RWPE2 (cell line): ENCODE measurements at regions not wholly inside any gene's neighbourhood (a gene's known extent, or its start where the extent isn't known, plus 50 kb on each side); places are given as distances from the start of the nearest gene placed in this dataset.
"Not testable (repeated sequence)": the region's sequence is repeated elsewhere in the genome, so short reads cannot be mapped to it uniquely, and the experiment has no call there.

Source experiments
- ATAC-seq: fragments of 200-7000 bp; cut with Tn5 transposase; 3 replicates; pipeline ENCODE4 v1.9.1; 2021; ENCODE audit warnings: low read depth
- DNase-seq: peaks from one replicate; pipeline ENCODE4 v3.0.0-alpha.2; 2020; ENCODE audit warnings: low spot score
- H3K27ac ChIP-seq: fragments of 450-650 bp; 2 replicates; pipeline ENCODE4 v1.5.1; 2017; ENCODE audit warnings: mild to moderate bottlenecking; ENCODE audit not compliant: poor library complexity, severe bottlenecking
- H3K27me3 ChIP-seq: fragments of 250-450 bp; sonication (Bioruptor Pico); 2 replicates; pipeline ENCODE4 v1.5.1; 2021; ENCODE audit warnings: mild to moderate bottlenecking, moderate library complexity; ENCODE audit not compliant: insufficient read depth, poor library complexity, severe bottlenecking
- H3K36me3 ChIP-seq: fragments of 250-450 bp; sonication (Bioruptor Pico); 2 replicates; pipeline ENCODE4 v1.5.1; 2020; ENCODE audit warnings: low read depth, mild to moderate bottlenecking, moderate library complexity
- H3K4me1 ChIP-seq: fragments of 250-450 bp; sonication (Bioruptor Pico); 2 replicates; pipeline ENCODE4 v1.5.1; 2021; ENCODE audit warnings: mild to moderate bottlenecking, moderate library complexity; ENCODE audit not compliant: insufficient read depth, poor library complexity, severe bottlenecking
- H3K4me3 ChIP-seq: fragments of 250-450 bp; sonication (Bioruptor Pico); 2 replicates; pipeline ENCODE4 v1.5.1; 2021; ENCODE audit warnings: mild to moderate bottlenecking, moderate library complexity; ENCODE audit not compliant: severe bottlenecking
- H3K9me3 ChIP-seq: fragments of 250-450 bp; sonication (Bioruptor Pico); 2 replicates; pipeline ENCODE4 v1.5.1; 2021; ENCODE audit warnings: mild to moderate bottlenecking, moderate library complexity; ENCODE audit not compliant: severe bottlenecking
- TF ChIP-seq, protein P1 (sequence below): fragments of 450-650 bp; IDR thresholded peaks from one replicate; pipeline ENCODE4 v1.5.1; 2017; ENCODE audit warnings: mild to moderate bottlenecking, moderate library complexity; ENCODE audit not compliant: poor library complexity, severe bottlenecking

- Histone ChIP-seq H3K9me3 (no peaks in the 10 kb centered on the region), H3K36me3 (no peaks in the 10 kb centered on the region), H3K27me3 (no peaks in the 10 kb centered on the region), H3K4me1 (no peaks in the 10 kb centered on the region), H3K27ac (no peak overlapping the region), H3K4me3 (no peak overlapping the region)
- DNase-seq, result no peak
- TF ChIP-seq, protein P1, sequence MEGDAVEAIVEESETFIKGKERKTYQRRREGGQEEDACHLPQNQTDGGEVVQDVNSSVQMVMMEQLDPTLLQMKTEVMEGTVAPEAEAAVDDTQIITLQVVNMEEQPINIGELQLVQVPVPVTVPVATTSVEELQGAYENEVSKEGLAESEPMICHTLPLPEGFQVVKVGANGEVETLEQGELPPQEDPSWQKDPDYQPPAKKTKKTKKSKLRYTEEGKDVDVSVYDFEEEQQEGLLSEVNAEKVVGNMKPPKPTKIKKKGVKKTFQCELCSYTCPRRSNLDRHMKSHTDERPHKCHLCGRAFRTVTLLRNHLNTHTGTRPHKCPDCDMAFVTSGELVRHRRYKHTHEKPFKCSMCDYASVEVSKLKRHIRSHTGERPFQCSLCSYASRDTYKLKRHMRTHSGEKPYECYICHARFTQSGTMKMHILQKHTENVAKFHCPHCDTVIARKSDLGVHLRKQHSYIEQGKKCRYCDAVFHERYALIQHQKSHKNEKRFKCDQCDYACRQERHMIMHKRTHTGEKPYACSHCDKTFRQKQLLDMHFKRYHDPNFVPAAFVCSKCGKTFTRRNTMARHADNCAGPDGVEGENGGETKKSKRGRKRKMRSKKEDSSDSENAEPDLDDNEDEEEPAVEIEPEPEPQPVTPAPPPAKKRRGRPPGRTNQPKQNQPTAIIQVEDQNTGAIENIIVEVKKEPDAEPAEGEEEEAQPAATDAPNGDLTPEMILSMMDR, result no peak
- ATAC-seq, result no peak
Observed at GRCh38 chr4:15198070-15198727, 195.9 kb downstream of the CPEB2 start.

GRCh38 chr4:15201782-15202181 lies 199.5 kb downstream of the CPEB2 start:
- DNase-seq (no peak), ATAC-seq (no peak)
- TF ChIP-seq, protein P1, result no peak
- no peaks in the 10 kb centered on the region for H3K36me3 ChIP-seq
- H3K27me3 ChIP-seq, result no peaks in the 10 kb centered on the region
- no peaks in the 10 kb centered on the region for H3K4me1 ChIP-seq
- H3K27ac ChIP-seq, result no peak overlapping the region
- H3K9me3 ChIP-seq, result no peaks in the 10 kb centered on the region
- no peak overlapping the region for H3K4me3 ChIP-seq

DNA sequence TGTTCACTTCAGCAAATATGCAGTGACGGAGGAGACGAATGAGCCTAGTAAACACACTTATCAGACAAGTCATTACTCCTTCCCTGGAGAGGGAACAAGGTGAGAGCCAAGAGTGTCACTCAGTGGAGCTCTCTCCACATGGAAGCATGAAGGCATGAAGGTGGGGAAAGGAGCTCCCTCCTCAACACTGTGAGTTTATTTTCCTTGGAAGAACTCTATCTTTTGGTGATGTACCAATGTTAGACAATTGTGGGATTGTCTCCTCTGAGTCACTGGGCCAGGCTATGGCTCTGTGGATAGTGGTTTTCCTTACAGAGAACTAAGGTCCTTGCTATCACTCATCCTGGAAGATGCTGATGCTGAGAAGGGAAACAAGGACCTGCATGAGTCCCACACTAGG lies 200.2 kb downstream of the CPEB2 start:
- no peak for DNase-seq
- no peak for ATAC-seq
- no peak overlapping the region for H3K27ac ChIP-seq
- no peak overlapping the region for H3K4me3 ChIP-seq
- TF ChIP-seq, protein P1, result no peak
- H3K4me1 ChIP-seq, result no peaks in the 10 kb centered on the region
- H3K27me3 ChIP-seq, result no peaks in the 10 kb centered on the region
- H3K9me3 ChIP-seq, result no peaks in the 10 kb centered on the region
- H3K36me3 ChIP-seq, result no peaks in the 10 kb centered on the region

GRCh38 chr4:15206526-15206925 lies 204.2 kb downstream of the CPEB2 start:
- not testable (repeated sequence) for H3K9me3 ChIP-seq, H3K27ac ChIP-seq, H3K4me1 ChIP-seq, ATAC-seq, H3K4me3 ChIP-seq, DNase-seq, H3K27me3 ChIP-seq, H3K36me3 ChIP-seq

DNA sequence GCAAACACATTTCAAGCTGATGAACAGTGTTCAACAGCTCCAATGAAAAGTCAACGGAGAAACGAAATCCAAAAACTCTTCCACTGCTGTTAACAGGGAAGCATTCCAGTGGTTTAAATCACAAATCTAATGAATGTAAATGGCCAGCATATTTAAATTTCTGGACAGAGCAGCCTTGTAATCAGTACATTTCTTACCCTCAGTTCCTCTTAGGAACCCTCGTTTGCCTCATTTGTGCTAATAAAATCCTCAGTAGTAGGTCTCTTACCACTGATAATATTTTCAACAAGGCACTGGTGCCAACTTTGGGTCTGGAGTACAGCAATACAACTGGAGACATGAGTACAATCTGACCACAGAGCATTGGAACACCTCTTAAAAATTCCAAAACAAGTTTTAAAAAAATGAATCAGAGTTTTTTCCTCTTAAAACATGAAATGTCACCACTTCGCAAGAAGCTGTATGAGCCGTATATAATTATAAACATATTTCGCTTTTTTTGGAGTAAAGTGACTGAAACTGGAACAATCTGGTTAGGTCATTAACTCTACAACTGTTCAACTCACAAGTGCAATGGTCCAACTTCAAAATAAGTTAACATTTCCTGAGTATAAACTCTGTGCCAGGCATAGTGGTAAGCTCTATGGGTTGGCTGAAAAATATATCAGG lies 211.2 kb downstream of the CPEB2 start:
- ATAC-seq (no peak), DNase-seq (no peak)
- Histone ChIP-seq H3K27me3 (no peaks in the 10 kb centered on the region), H3K9me3 (no peaks in the 10 kb centered on the region), H3K36me3 (no peaks in the 10 kb centered on the region), H3K4me1 (no peaks in the 10 kb centered on the region), H3K27ac (no peak overlapping the region), H3K4me3 (no peak overlapping the region)
- TF ChIP-seq, protein P1, result no peak
